Activated CD4-positive, alpha-beta T cell treated with anti-CD3 and anti-CD28 coated beads, Interleukin-2, amount 10 ng/mL, durations not matched to agents 7 days and 5 days (primary cell): ENCODE measurements at regions not wholly inside any gene's neighbourhood (a gene's known extent, or its start where the extent isn't known, plus 50 kb on each side); places are given as distances from the start of the nearest gene placed in this dataset.

Source experiments
- CTCF ChIA-PET: fragments of 350-600 bp; sonication (Branson Sonifier 250); formaldehyde crosslinking; loops from one replicate; lab custom pipeline; 2021; ENCODE audit warnings: antibody characterized with exemption; lab: Charles Lee
- POLR2A ChIA-PET: fragments of 350-600 bp; sonication (Branson Sonifier 250); formaldehyde crosslinking; loops from one replicate; lab custom pipeline; 2021; ENCODE audit warnings: antibody characterized with exemption; lab: Charles Lee
- DNase-seq: peaks from one replicate; pipeline ENCODE4 v3.0.0-alpha.2; 2020
- H3K27ac Mint-ChIP-seq: one replicate; pipeline ENCODE4 v1.8.0; 2021; ENCODE audit warnings: mild to moderate bottlenecking, moderate library complexity, mixed read lengths
- H3K27me3 Mint-ChIP-seq: one replicate; pipeline ENCODE4 v1.8.0; 2021; ENCODE audit warnings: mixed read lengths
- H3K36me3 Mint-ChIP-seq: one replicate; pipeline ENCODE4 v1.8.0; 2021; ENCODE audit warnings: low read depth, mixed read lengths
- H3K4me1 Mint-ChIP-seq: one replicate; pipeline ENCODE4 v1.8.0; 2021; ENCODE audit warnings: mixed read lengths
- H3K4me3 Mint-ChIP-seq: one replicate; pipeline ENCODE4 v1.8.0; 2021; ENCODE audit warnings: mild to moderate bottlenecking, moderate library complexity, mixed read lengths
- H3K9me3 Mint-ChIP-seq: one replicate; pipeline ENCODE4 v1.8.0; 2021; ENCODE audit warnings: mixed read lengths

DNA sequence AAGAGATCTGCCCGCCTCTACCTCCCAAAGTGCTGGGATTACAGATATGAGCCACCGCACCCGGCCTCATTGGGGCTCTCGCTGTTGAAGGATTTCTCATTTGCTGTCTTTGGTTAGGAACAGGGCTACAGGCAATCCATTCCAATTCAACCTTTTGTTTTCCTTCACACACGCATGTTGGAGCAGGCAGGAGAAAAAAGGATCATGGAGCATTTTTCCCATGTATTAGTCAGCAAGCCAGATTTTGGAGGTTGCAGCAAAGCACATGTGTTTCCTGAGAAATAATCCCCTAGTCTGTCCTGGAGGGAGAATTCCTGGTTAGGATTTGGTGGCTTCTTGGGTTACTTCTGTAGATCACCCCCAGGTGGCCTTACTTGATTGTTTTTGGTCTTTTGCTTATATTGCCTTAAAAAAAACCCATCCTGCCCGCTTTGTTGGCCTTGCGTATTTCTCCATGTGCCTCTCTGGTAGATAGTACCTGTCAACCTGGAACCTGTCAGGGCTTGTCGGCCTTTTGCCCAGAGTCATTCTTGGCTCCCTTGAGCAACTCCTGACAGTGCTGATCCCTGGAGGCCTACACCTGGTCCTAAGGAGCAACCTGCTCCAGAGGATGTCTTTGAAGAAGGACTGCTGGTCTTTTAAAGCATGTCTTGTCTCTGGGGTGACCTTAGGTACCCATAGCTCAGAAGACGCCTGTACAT, 82.4 kb upstream of the CLCN4 start:
- ChIA-PET POLR2A (no interaction called here), CTCF (interaction anchor here (0.8 to 1.1 kb wide), 2 partner anchors 27 to 76 kb away, joined by 3 read pairs; no protein-coding TSS in a partner anchor)
- Mint-ChIP-seq H3K4me3 (no peak overlapping the region), H3K9me3 (no peaks in the 10 kb centered on the region), H3K27ac (no peak overlapping the region), H3K27me3 (no peaks in the 10 kb centered on the region), H3K36me3 (no peaks in the 10 kb centered on the region), H3K4me1 (peaks cover 9% of the 10 kb centered on the region)
- no peak for DNase-seq

DNA sequence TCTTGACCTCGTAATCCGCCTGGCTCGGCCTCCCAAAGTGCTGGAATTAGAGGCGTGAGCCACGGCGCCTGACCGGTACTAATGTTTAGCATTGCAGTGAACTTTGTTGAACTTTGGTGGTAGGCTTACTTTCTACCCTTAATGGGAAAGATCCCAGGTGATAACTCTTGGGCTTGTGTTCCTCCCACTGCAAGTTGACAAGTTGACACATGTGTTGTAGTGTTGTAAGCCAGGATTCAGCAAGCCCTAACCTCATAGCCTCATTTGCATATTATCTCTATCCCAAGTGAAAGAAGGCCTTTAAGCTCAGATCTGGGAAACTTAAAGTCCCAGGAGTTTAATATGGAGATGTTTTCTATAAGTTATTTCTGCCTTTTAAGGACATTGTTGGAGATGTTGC, 80.0 kb upstream of the CLCN4 start:
- Mint-ChIP-seq H3K4me1 (no peaks in the 10 kb centered on the region), H3K9me3 (no peaks in the 10 kb centered on the region), H3K36me3 (no peaks in the 10 kb centered on the region), H3K27ac (no peak overlapping the region), H3K4me3 (no peak overlapping the region), H3K27me3 (no peaks in the 10 kb centered on the region)
- DNase-seq: no peak
- ChIA-PET CTCF (interaction anchor here (0.7 to 2.3 kb wide), 4 partner anchors 9 to 76 kb away, joined by 3 to 15 read pairs (median 4); no protein-coding TSS in a partner anchor), POLR2A (no interaction called here)

DNA sequence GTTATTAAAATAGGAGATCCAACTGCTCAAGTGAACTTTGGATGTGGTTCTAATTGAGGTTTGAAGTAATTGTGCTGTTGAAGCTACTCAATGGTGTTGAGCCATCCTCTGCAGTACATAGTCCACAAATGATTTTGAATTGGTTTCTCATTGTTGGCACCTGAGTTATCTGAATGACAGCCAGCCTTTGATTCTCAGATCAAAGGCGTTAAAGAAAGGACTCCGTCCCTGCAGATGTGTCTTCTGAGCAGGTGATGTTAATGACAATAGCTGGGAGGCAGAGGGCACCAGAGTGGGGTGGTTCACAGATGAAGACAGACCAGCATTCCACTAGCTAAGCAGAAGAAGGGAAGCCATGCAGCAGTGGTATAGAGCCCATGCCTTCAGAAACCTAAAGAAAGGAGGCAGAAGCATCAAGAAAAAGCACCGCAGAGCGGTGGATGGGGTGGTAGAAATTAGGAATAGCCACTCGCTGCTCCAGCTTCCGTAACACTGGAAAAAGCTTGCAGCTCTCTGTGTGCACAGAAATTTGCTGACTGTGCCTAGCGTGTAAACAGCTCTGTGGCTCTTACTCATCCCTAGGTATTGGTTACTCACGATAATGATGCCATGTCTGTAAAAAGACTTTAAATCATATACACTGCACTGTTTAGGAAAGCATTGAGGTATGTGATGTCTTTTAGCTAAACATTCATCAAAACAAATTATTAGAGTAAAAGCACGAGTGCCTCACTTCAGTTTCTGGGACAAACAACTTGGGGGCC, 79.2 kb upstream of the CLCN4 start:
- Mint-ChIP-seq H3K27me3 (no peaks in the 10 kb centered on the region), H3K4me3 (no peak overlapping the region), H3K4me1 (peaks cover 5% of the 10 kb centered on the region), H3K36me3 (peaks cover under 1% of the 10 kb centered on the region), H3K27ac (no peak overlapping the region), H3K9me3 (no peaks in the 10 kb centered on the region)
- DNase-seq: no peak
- CTCF ChIA-PET: interaction anchor here (0.7 to 2.3 kb wide), 5 partner anchors 10 to 77 kb away, joined by 3 to 15 read pairs (median 3); no protein-coding TSS in a partner anchor
- POLR2A ChIA-PET: no interaction called here

DNA sequence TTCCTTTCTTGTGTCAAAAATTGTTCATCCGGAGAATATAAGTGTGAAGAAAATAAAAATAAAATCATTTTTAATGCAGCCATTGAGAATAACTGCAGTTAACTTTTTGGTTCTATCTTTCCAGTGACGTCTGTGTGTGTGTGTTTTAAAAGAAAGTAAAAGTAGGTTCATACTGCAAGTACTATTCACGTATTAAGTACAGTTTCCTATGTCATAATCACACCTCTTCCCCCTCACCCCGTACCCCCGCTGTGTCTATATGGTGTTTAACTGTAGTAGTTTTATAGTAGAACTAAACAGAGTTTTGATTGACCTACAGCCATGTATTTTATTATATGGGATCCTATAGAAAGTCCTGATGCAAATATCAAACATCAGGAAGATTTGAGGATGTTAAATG, 78.5 kb upstream of the CLCN4 start:
- CTCF ChIA-PET: interaction anchor here (1.8 to 2.3 kb wide), 2 partner anchors 11 to 41 kb away, joined by 6 to 15 read pairs; no protein-coding TSS in a partner anchor
- DNase-seq: no peak
- Mint-ChIP-seq H3K27me3 (no peaks in the 10 kb centered on the region), H3K9me3 (no peaks in the 10 kb centered on the region), H3K4me3 (no peak overlapping the region), H3K27ac (no peak overlapping the region), H3K36me3 (peaks cover 2% of the 10 kb centered on the region), H3K4me1 (peaks cover 11% of the 10 kb centered on the region)
- POLR2A ChIA-PET: no interaction called here

DNA sequence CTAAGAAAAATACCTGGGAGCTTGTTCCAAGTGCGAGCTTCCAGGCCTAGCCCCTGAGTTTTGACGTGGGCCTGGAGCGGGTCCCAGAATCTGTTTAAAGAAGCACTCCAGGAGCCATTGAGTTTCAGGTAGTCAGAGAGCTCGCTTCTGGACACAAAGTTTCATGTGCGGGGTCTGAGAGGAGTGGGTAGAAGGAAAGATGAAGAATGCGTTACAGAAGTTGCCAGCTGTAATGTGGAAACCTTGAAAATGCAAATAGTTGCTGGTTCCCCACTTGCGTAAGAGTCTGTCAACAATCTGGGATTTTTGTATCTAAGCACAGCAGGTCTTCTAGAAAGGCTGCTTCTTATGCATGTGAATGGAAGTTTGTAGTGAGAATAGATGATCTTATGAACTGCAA, 77.5 kb upstream of the CLCN4 start:
- Mint-ChIP-seq H3K36me3 (peaks cover 2% of the 10 kb centered on the region), H3K4me3 (no peak overlapping the region), H3K9me3 (no peaks in the 10 kb centered on the region), H3K4me1 (peaks cover 17% of the 10 kb centered on the region), H3K27ac (no peak overlapping the region), H3K27me3 (no peaks in the 10 kb centered on the region)
- CTCF ChIA-PET: interaction anchor here (0.9 kb wide), 1 partner anchor 82 kb away, joined by 3 read pairs; no protein-coding TSS in a partner anchor
- DNase-seq: no peak
- POLR2A ChIA-PET: no interaction called here

DNA sequence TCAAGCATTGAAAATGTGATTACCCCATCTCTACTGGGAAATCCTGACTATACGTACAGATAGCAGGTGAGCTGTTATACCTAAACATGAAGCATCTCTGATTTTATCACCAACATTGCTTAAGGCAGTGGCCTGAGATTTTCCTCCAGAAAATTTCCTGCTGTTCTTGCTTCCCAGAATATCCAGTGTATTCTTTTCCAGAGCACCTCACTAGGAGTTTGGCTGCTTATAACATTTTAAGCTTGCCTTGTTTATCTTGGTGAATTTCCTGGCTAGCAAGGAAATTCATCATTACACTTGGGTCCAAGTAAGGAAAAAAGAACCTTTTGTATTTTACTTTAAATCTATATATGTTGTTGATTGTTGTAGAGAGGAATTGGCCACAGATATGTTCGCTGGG, 73.0 kb upstream of the CLCN4 start:
- POLR2A ChIA-PET: no interaction called here
- no peak overlapping the region for H3K27ac Mint-ChIP-seq
- peaks cover 37% of the 10 kb centered on the region for H3K4me1 Mint-ChIP-seq
- H3K27me3 Mint-ChIP-seq: no peaks in the 10 kb centered on the region
- no peaks in the 10 kb centered on the region for H3K9me3 Mint-ChIP-seq
- H3K4me3 Mint-ChIP-seq: no peak overlapping the region
- DNase-seq: no peak
- H3K36me3 Mint-ChIP-seq: peaks cover 9% of the 10 kb centered on the region
- CTCF ChIA-PET: interaction anchor here (0.5 to 2.6 kb wide), 7 partner anchors 9 to 199 kb away, joined by 3 to 14 read pairs (median 4); no protein-coding TSS in a partner anchor

DNA sequence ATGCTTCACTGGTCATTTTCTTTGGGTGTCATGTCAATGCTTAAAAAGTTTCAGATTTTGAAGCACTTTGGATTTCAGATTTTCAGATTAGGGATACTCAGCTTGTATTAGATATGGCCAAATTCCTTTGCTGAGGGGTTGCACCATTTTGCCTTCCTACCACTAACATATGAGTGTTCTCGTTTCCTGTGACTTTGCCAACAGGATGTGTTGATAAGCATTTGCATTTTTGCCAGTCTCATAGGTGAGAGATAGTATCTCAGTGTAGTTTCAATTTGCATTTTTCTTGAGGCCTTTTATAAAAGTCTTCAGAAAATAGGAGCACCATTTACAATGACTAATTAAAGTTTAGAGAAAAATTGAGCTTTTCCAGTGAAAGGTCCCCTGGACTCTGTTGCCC, 71.6 kb upstream of the CLCN4 start:
- Mint-ChIP-seq H3K9me3 (no peaks in the 10 kb centered on the region), H3K27ac (peak overlapping the region; percentile 54), H3K27me3 (no peaks in the 10 kb centered on the region), H3K36me3 (peaks cover 9% of the 10 kb centered on the region), H3K4me1 (peaks cover 40% of the 10 kb centered on the region), H3K4me3 (no peak overlapping the region)
- ChIA-PET POLR2A (no interaction called here), CTCF (interaction anchor here (0.6 to 1.4 kb wide), 3 partner anchors 10 to 62 kb away, joined by 3 to 4 read pairs (median 3); no protein-coding TSS in a partner anchor)
- no peak for DNase-seq

DNA sequence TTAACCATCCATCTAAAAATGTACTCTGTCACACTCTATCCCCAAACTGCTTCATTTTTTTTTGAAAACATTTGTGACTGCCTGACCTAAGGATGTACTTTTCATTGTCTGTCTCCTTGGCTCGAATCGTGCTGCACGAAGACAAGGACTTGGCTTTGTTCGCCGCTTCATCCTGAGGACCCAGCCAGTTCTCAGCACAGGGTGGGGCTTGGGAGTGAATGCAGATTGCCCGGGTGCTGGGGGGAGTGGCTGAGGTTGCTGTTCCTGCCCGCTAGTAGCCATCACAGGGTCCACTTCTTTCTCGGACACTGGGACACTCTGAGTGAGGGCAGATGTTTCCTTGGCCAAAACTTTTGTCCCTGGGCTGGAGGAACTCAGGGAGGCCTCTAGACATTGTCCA, 70.1 kb upstream of the CLCN4 start:
- no peak for DNase-seq
- peaks cover 12% of the 10 kb centered on the region for H3K36me3 Mint-ChIP-seq
- no peaks in the 10 kb centered on the region for H3K9me3 Mint-ChIP-seq
- H3K27me3 Mint-ChIP-seq: no peaks in the 10 kb centered on the region
- CTCF ChIA-PET: interaction anchor here (1.4 kb wide), 1 partner anchor 33 kb away, joined by 7 read pairs; no protein-coding TSS in a partner anchor
- no peak overlapping the region for H3K27ac Mint-ChIP-seq
- POLR2A ChIA-PET: no interaction called here
- H3K4me3 Mint-ChIP-seq: no peak overlapping the region
- H3K4me1 Mint-ChIP-seq: peaks cover 40% of the 10 kb centered on the region

DNA sequence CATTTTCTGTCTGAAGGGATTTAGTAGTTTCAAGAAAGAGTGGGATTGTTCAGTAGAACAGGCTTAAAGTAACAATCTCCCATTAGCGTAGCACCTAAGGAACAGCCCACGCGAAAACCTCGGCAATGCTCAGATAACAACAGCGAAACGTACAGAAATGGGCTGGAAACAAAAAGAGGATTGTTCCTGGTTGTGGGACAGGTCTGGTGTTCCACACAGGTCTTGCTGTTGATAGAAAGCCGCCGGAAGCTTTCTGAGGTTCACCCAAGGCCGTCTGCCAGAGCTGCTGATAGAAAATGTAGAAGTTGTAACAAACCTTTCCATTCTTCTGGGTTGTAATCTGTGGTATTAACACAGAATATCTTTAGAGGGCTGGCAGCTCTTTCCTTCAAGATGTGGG, 69.4 kb upstream of the CLCN4 start:
- Mint-ChIP-seq H3K4me1 (peaks cover 38% of the 10 kb centered on the region), H3K27ac (no peak overlapping the region), H3K9me3 (no peaks in the 10 kb centered on the region), H3K4me3 (no peak overlapping the region), H3K36me3 (peaks cover 14% of the 10 kb centered on the region), H3K27me3 (no peaks in the 10 kb centered on the region)
- ChIA-PET CTCF (interaction anchor here (2.8 kb wide), 1 partner anchor 32 kb away, joined by 11 read pairs; no protein-coding TSS in a partner anchor), POLR2A (no interaction called here)
- DNase-seq: no peak

DNA sequence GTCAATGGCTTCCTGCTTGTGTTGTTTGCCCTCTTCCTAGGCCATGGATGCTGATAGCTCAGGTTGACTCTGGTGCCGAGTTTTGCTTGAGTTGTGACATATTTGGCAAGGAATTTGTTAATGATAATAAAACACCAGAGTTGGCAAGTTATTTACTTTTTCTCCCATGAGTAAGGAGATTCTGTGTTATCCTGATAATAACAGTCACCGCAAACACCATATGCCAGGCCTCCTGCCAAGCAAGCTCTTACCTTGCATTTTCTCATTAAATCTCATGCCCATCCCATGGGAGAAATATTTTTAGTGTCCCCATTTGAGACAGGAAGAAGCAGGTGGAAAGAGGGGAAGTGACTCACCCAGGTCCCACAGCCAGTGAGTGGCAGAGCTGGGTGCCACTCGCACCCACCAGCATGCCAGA, 67.4 kb upstream of the CLCN4 start:
- Mint-ChIP-seq H3K27me3 (no peaks in the 10 kb centered on the region), H3K27ac (no peak overlapping the region), H3K4me1 (peaks cover 24% of the 10 kb centered on the region), H3K36me3 (peaks cover 11% of the 10 kb centered on the region), H3K9me3 (no peaks in the 10 kb centered on the region), H3K4me3 (no peak overlapping the region)
- no peak for DNase-seq
- ChIA-PET POLR2A (no interaction called here), CTCF (interaction anchor here (2.8 kb wide), 1 partner anchor 30 kb away, joined by 11 read pairs; no protein-coding TSS in a partner anchor)

DNA sequence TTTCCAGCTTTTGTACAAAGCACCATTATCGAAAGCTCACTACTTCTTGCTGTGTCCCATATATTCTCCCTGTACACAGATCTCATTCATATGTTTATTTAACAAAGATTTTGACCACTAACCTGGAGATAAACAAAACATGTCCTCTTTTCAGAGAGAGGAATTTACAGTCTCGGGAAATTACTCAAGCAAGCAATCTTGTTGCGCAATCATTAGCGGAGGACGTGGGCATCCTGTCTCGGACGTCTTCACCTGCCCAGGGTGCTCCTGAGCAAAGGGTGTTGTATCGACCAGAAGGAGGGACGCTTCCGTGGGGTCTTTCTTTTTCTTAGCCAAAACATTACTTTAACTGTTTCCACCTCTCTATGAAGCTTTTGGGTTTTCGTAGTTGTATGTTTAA, 66.5 kb upstream of the CLCN4 start:
- Mint-ChIP-seq H3K4me1 (peaks cover 17% of the 10 kb centered on the region), H3K4me3 (no peak overlapping the region)
- POLR2A ChIA-PET: no interaction called here

DNA sequence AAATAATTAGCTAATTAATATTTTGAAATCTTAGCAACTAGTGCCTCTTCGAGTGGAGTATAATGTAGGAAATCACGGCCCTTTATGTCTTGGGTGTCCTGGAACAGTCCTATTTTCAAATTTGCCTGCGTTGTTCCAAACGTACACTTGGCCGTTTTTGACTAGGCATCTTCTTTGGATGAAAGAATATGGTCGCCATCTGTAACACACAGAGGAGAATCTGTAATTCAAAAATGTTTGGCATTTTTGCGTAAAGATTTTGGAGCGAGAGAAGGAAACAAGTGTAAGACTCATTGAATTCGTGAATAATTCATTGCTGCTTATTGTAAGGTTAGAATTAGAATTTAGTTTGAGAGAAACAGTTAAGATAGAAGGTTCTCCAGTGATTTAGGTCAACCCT, 61.5 kb upstream of the CLCN4 start:
- Mint-ChIP-seq H3K27me3 (no peaks in the 10 kb centered on the region), H3K9me3 (no peaks in the 10 kb centered on the region), H3K4me3 (no peak overlapping the region), H3K4me1 (peaks cover 42% of the 10 kb centered on the region), H3K36me3 (peaks cover 20% of the 10 kb centered on the region), H3K27ac (no peak overlapping the region)
- ChIA-PET CTCF (interaction anchor here (1.5 to 3.1 kb wide), 4 partner anchors 10 to 24 kb away, joined by 4 to 18 read pairs (median 8); no protein-coding TSS in a partner anchor), POLR2A (no interaction called here)
- DNase-seq: no peak

More for the DNA sequence above, 66.5 kb upstream of the CLCN4 start:
- Mint-ChIP-seq H3K9me3 (no peaks in the 10 kb centered on the region), H3K36me3 (peaks cover 9% of the 10 kb centered on the region), H3K27ac (no peak overlapping the region), H3K27me3 (no peaks in the 10 kb centered on the region)
- DNase-seq: no peak
- CTCF ChIA-PET: interaction anchor here (0.7 to 1.2 kb wide), 3 partner anchors 13 to 211 kb away, joined by 3 read pairs; no protein-coding TSS in a partner anchor
